ENCODE measurements at regions not wholly inside any gene's neighbourhood (a gene's known extent, or its start where the extent isn't known, plus 50 kb on each side); places are given as distances from the start of the nearest gene placed in this dataset.

DNA sequence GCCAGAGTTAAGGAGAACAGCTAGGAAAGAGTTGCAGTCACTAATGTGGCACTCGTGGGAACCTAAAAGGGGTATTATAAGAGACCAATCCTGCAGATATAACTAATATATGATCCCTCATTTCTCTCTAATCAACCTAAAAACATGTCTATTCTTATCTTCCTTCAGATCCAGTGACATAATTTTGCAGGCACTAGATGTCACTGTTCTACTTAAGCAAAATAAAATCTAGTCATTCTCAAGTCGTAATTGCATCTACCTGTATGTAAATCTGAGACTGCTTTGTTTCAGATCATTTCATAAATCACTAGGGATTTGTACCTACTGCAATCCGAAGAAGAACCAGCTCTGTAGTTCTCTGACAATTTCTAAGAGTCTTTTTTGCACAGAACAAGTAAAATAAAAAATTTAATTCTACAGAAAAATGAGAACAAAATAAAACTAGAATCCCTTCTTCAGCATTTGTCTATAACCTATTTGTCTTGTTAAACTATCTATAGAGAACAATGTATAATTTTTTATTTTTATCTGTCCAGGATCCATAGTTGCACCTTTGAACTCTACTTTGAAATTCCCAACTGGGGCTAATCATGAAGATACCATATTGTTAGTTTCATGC lies 56.5 kb upstream of the ERBB4 start:
- DNase-seq, result no peak

DNA sequence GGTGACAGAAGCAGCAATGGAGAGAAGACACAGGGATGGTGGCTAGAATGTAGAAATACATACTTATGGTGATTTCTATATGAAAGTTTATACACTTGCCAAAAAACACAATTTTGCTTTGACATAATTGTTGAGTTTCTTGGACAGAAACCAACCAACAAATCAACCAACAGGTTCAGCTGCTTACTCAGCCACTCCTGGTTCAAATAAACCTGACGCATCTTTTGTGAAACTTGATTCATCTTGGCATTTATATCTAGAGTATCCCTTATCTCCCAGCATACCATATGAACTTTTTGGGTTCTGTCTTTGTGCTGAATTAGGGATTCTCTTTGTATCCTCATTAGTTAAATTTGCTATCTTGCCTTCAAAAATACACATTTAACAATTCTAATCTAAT lies 54.1 kb upstream of the ERBB4 start:
- no peak for DNase-seq

All from DMS79 treated with DMSO at 0.1 percent for 48 hours (cell line).